ENCODE measurements at regions not wholly inside any gene's neighbourhood (a gene's known extent, or its start where the extent isn't known, plus 50 kb on each side); places are given as distances from the start of the nearest gene placed in this dataset.

GRCh38 chr18:73150199-73150598, 282.4 kb upstream of the NETO1 start:
- TF ChIP-seq, protein P1, sequence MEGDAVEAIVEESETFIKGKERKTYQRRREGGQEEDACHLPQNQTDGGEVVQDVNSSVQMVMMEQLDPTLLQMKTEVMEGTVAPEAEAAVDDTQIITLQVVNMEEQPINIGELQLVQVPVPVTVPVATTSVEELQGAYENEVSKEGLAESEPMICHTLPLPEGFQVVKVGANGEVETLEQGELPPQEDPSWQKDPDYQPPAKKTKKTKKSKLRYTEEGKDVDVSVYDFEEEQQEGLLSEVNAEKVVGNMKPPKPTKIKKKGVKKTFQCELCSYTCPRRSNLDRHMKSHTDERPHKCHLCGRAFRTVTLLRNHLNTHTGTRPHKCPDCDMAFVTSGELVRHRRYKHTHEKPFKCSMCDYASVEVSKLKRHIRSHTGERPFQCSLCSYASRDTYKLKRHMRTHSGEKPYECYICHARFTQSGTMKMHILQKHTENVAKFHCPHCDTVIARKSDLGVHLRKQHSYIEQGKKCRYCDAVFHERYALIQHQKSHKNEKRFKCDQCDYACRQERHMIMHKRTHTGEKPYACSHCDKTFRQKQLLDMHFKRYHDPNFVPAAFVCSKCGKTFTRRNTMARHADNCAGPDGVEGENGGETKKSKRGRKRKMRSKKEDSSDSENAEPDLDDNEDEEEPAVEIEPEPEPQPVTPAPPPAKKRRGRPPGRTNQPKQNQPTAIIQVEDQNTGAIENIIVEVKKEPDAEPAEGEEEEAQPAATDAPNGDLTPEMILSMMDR (IDR thresholded peaks at IDR 0.05; ENCODE audit: borderline replicate concordance, control extremely low read depth, extremely low read depth, insufficient read depth, missing control alignments), result no peak
- DNase-seq (ENCODE audit: low spot score), result no peak
- in situ Hi-C loops (cut with MboI; ENCODE audit: low sequenced_read_pairs, unreplicated experiment), result no loop called here

DNA sequence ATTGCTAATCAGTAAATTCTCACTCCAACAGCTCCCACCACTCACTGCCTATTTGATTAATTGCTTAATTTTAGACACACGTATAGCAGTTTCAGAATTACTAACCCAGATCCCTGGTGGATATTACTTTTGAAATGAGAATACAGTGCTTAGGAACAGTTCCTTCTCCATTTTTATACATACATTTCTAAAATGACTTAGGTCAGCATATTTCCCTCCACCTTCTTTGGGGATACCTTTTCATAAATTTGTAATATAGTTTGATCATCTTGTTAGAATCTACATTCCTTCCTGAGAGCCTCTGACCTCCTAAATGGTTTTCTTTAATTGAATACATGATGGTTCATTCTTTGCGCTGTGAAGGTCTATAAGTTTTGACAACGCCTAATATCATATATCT, 279.8 kb upstream of the NETO1 start:
- in situ Hi-C loops (cut with MboI; ENCODE audit: low sequenced_read_pairs, unreplicated experiment), result no loop called here
- TF ChIP-seq, protein P1 (IDR thresholded peaks at IDR 0.05; ENCODE audit: borderline replicate concordance, control extremely low read depth, extremely low read depth, insufficient read depth, missing control alignments), result no peak
- no peak for DNase-seq (ENCODE audit: low spot score)

- in situ Hi-C loops (cut with MboI; ENCODE audit: low sequenced_read_pairs, unreplicated experiment), result no loop called here
- no peak for DNase-seq (ENCODE audit: low spot score)
- TF ChIP-seq, protein P1 (IDR thresholded peaks at IDR 0.05; ENCODE audit: borderline replicate concordance, control extremely low read depth, extremely low read depth, insufficient read depth, missing control alignments), result no peak
These were observed 276.2 kb upstream of the NETO1 start for GRCh38 chr18:73144030-73144429.

DNA sequence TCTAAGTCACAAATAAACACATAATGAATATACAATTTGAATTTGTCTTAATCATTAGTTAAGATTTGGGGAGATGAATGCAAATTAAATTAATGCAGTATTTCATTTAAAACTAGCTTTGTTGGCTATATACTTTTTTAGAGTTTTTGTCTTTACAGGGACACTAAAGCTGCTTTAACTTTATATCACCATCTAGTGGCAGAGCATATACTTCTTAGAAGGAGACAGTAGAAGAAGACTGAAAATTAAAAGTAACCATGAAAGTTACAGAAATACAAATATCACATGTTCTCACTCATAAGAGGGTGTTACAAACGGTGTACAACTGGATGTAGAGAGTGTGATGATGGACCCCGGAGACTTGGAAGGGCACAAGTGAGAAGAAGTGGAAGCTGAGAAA, 268.3 kb upstream of the NETO1 start:
- in situ Hi-C loops (cut with MboI; ENCODE audit: low sequenced_read_pairs, unreplicated experiment), result no loop called here
- DNase-seq (ENCODE audit: low spot score), result peak; percentile 29

DNA sequence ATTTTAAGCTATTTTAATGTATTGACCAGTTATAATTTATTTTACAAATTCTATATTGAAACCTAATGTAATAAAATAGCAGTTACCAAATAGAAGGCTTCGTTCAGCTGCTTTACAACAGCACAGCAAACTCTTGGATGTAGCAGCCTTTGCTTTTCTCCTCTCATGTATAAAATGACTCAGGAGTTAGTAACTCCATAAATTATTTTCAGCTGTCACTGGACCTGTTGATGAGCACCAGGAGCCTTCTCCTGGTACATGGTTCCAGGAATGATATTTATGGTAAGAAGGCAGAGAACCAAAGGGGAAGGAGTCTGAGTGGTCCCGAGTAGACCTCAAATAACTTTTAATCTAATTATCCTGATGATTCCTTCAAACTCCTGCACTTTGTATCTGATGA, 256.4 kb upstream of the NETO1 start:
- TF ChIP-seq, protein P1 (IDR thresholded peaks at IDR 0.05; ENCODE audit: borderline replicate concordance, control extremely low read depth, extremely low read depth, insufficient read depth, missing control alignments), result no peak
- DNase-seq (ENCODE audit: low spot score), result no peak
- in situ Hi-C loops (cut with MboI; ENCODE audit: low sequenced_read_pairs, unreplicated experiment), result no loop called here

More for the DNA sequence above, 268.3 kb upstream of the NETO1 start:
- TF ChIP-seq, protein P1 (IDR thresholded peaks at IDR 0.05; ENCODE audit: borderline replicate concordance, control extremely low read depth, extremely low read depth, insufficient read depth, missing control alignments), result peak; percentile 29

- in situ Hi-C loops (cut with MboI; ENCODE audit: low sequenced_read_pairs, unreplicated experiment), result no loop called here
- no peak for DNase-seq (ENCODE audit: low spot score)
- TF ChIP-seq, protein P1 (IDR thresholded peaks at IDR 0.05; ENCODE audit: borderline replicate concordance, control extremely low read depth, extremely low read depth, insufficient read depth, missing control alignments), result no peak
These were observed 253.4 kb upstream of the NETO1 start for GRCh38 chr18:73121207-73121606.

- DNase-seq (ENCODE audit: low spot score), result no peak
- in situ Hi-C loops (cut with MboI; ENCODE audit: low sequenced_read_pairs, unreplicated experiment), result no loop called here
- TF ChIP-seq, protein P1 (IDR thresholded peaks at IDR 0.05; ENCODE audit: borderline replicate concordance, control extremely low read depth, extremely low read depth, insufficient read depth, missing control alignments), result no peak
These were observed 252.8 kb upstream of the NETO1 start for GRCh38 chr18:73120626-73121025.

Measured in GM13976 (cell line).